Osteocyte (in vitro differentiated cells): ENCODE measurements at regions not wholly inside any gene's neighbourhood (a gene's known extent, or its start where the extent isn't known, plus 50 kb on each side); places are given as distances from the start of the nearest gene placed in this dataset.
A peak's percentile ranks its signal among the peaks of the same experiment; 100 is the strongest.

Experiments used
- DNase-seq: peaks from one replicate; pipeline ENCODE4 v3.0.0; 2021; ENCODE audit warnings: mixed read lengths; ENCODE audit not compliant: unreplicated experiment; ENCODE audit errors: extremely low spot score
- H3K27ac Mint-ChIP-seq: one replicate; pipeline ENCODE4 v1.8.0; 2021; ENCODE audit warnings: mild to moderate bottlenecking, mixed read lengths; ENCODE audit not compliant: unreplicated experiment
- H3K27me3 Mint-ChIP-seq: one replicate; pipeline ENCODE4 v1.8.0; 2021; ENCODE audit warnings: mixed read lengths; ENCODE audit not compliant: unreplicated experiment
- H3K36me3 Mint-ChIP-seq: one replicate; pipeline ENCODE4 v1.8.0; 2021; ENCODE audit warnings: mixed read lengths; ENCODE audit not compliant: unreplicated experiment
- H3K4me1 Mint-ChIP-seq: one replicate; pipeline ENCODE4 v1.8.0; 2021; ENCODE audit warnings: mixed read lengths; ENCODE audit not compliant: unreplicated experiment
- H3K4me3 Mint-ChIP-seq: one replicate; pipeline ENCODE4 v1.8.0; 2021; ENCODE audit warnings: mild to moderate bottlenecking, moderate library complexity, mixed read lengths; ENCODE audit not compliant: unreplicated experiment
- H3K9me3 Mint-ChIP-seq: one replicate; pipeline ENCODE4 v1.8.0; 2021; ENCODE audit warnings: mixed read lengths; ENCODE audit not compliant: unreplicated experiment
- CTCF ChIP-seq: fragments of 200-600 bp; sonication (generic); IDR thresholded peaks from 2 replicates; pipeline ENCODE4 v1.5.0; 2021; ENCODE audit warnings: antibody characterized with exemption, mild to moderate bottlenecking, moderate library complexity

- Mint-ChIP-seq H3K4me3 (no peak overlapping the region), H3K27me3 (no peaks in the 10 kb centered on the region), H3K9me3 (no peaks in the 10 kb centered on the region), H3K36me3 (no peaks in the 10 kb centered on the region), H3K27ac (no peak overlapping the region), H3K4me1 (peaks cover 42% of the 10 kb centered on the region)
- TF ChIP-seq CTCF: no peak
- no peak for DNase-seq
Measured at GRCh38 chr5:15012061-15012460, 140.5 kb upstream of the ANKH start.

- Mint-ChIP-seq H3K27ac (no peak overlapping the region), H3K27me3 (peaks cover 8% of the 10 kb centered on the region), H3K36me3 (no peaks in the 10 kb centered on the region), H3K4me3 (no peak overlapping the region), H3K9me3 (no peaks in the 10 kb centered on the region), H3K4me1 (peaks cover 42% of the 10 kb centered on the region)
- TF ChIP-seq CTCF: no peak
- no peak for DNase-seq
Measured at GRCh38 chr5:15010936-15011335, 139.4 kb upstream of the ANKH start.

- Mint-ChIP-seq H3K9me3 (no peaks in the 10 kb centered on the region), H3K4me1 (peaks cover 36% of the 10 kb centered on the region), H3K27ac (peak overlapping the region; percentile 90), H3K27me3 (peaks cover 19% of the 10 kb centered on the region), H3K4me3 (no peak overlapping the region), H3K36me3 (no peaks in the 10 kb centered on the region)
- DNase-seq: no peak
- no peak for TF ChIP-seq CTCF
Measured at GRCh38 chr5:15009420-15009819, 137.8 kb upstream of the ANKH start.

- Mint-ChIP-seq H3K9me3 (no peaks in the 10 kb centered on the region), H3K36me3 (no peaks in the 10 kb centered on the region), H3K4me3 (peak overlapping the region; percentile 33), H3K27ac (peak overlapping the region; percentile 90), H3K27me3 (peaks cover 20% of the 10 kb centered on the region), H3K4me1 (peaks cover 35% of the 10 kb centered on the region)
- no peak for DNase-seq
- no peak for TF ChIP-seq CTCF
Measured at GRCh38 chr5:15008921-15009320, 137.3 kb upstream of the ANKH start.

GRCh38 chr5:15008476-15008875 is 136.9 kb upstream of the ANKH start:
- no peak for TF ChIP-seq CTCF
- H3K36me3 Mint-ChIP-seq: no peaks in the 10 kb centered on the region
- H3K27ac Mint-ChIP-seq: peak overlapping the region; percentile 90
- peak overlapping the region; percentile 33 for H3K4me3 Mint-ChIP-seq
- no peaks in the 10 kb centered on the region for H3K9me3 Mint-ChIP-seq
- peak; percentile 93 for DNase-seq
- peaks cover 31% of the 10 kb centered on the region for H3K4me1 Mint-ChIP-seq
- H3K27me3 Mint-ChIP-seq: peaks cover 20% of the 10 kb centered on the region
